Body of pancreas (tissue), 4 donors: ENCODE measurements at regions not wholly inside any gene's neighbourhood (a gene's known extent, or its start where the extent isn't known, plus 50 kb on each side); places are given as distances from the start of the nearest gene placed in this dataset.

ENCODE experiments used
- CTCF ChIP-seq, 7 experiments: fragments of 450-650 bp in 4 of 7; fragments of 200-600 bp in 3 of 7; sonication (generic) in 3 of 7; IDR thresholded peaks; one replicate each; pipeline ENCODE4 v1.5.1; 2016 to 2019; ENCODE audit warnings: antibody characterized with exemption in 7 of 7
- POLR2A ChIP-seq, 3 donors: fragments of 450-650 bp; IDR thresholded peaks; one replicate each; pipeline ENCODE4 v1.6.1; 2016; ENCODE audit warnings: antibody characterized with exemption in 3 of 3, mild to moderate bottlenecking in 2 of 3

DNA sequence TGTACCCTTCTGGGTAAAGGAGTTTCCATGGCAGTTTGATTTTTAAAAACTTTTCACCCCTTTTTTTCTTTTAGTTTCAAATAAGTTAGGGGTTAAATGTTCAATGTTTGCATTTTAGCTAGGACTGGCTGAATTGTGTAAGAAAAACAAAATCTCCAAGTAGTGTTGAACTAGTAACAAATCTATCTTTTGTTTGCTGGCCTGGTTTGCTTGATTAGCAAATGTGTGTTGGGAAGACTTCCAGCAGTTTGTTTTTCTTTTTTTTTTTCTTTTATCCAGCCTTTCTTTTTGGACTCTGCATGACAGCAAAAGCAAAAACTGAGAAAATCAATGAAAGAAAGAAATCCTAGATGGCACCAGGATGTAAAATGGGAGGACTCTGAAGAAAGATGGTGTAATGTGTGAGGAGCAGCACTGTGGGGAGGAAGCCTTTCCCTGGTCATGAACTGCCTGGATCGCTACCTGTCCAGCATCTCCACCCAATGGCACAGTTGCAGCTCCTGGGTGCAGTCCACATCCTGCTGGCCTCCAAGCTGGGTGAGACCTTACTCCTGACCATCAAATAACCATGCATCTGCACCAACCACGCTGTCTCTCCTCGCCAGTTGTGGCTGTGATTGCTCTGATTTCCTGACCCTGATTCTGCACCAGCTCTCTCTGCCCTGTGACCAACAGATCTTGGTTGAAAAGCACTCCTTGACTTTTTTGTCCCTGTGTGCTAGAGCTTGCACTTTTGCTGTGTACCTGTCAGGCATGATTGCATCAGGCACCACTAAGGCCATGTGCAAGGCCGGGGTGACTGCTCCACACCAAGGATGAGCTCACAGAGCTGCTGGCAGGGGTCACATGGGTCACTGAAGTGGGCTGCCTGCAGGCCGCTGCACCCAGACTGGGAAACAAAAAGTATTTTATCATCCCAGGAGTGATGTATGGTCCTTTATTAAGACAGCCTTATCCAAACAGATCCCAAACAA lies 71.2 kb upstream of the ZNF236 start:
- TF ChIP-seq POLR2A (IDR thresholded peaks at IDR 0.05) (no peak), CTCF (IDR thresholded peaks at IDR 0.05) (no peak)
